ENCODE measurements at regions not wholly inside any gene's neighbourhood (a gene's known extent, or its start where the extent isn't known, plus 50 kb on each side); places are given as distances from the start of the nearest gene placed in this dataset.
A peak's percentile ranks its signal among the peaks of the same experiment; 100 is the strongest.

GRCh38 chr2:226495466-226496272 lies 304.0 kb downstream of the IRS1 start:
- no peak for TF ChIP-seq CTCF (IDR thresholded peaks at IDR 0.05; ENCODE audit: insufficient read depth, low read length, poor library complexity, severe bottlenecking)
- Histone ChIP-seq H3K36me3 (ENCODE audit: control insufficient read depth, insufficient read depth, low read length) (no peaks in the 10 kb centered on the region), H3K4me3 (ENCODE audit: low read depth, low read length) (no peak overlapping the region), H3K27me3 (ENCODE audit: control insufficient read depth, insufficient read depth, low read length) (no peaks in the 10 kb centered on the region)
- DNase-seq (ENCODE audit: low read depth): no peak

- no peak for DNase-seq (ENCODE audit: low read depth)
- TF ChIP-seq CTCF (IDR thresholded peaks at IDR 0.05; ENCODE audit: insufficient read depth, low read length, poor library complexity, severe bottlenecking): no peak
- Histone ChIP-seq H3K36me3 (ENCODE audit: control insufficient read depth, insufficient read depth, low read length) (no peaks in the 10 kb centered on the region), H3K4me3 (ENCODE audit: low read depth, low read length) (no peak overlapping the region), H3K27me3 (ENCODE audit: control insufficient read depth, insufficient read depth, low read length) (no peaks in the 10 kb centered on the region)
Measured at GRCh38 chr2:226491112-226491511, 308.5 kb downstream of the IRS1 start.

GRCh38 chr2:226489775-226490541 lies 309.7 kb downstream of the IRS1 start:
- peak; percentile 51 for DNase-seq (ENCODE audit: low read depth)
- no peaks in the 10 kb centered on the region for H3K36me3 ChIP-seq (ENCODE audit: control insufficient read depth, insufficient read depth, low read length)
- TF ChIP-seq CTCF (IDR thresholded peaks at IDR 0.05; ENCODE audit: insufficient read depth, low read length, poor library complexity, severe bottlenecking): no peak
- H3K4me3 ChIP-seq (ENCODE audit: low read depth, low read length): no peak overlapping the region
- H3K27me3 ChIP-seq (ENCODE audit: control insufficient read depth, insufficient read depth, low read length): no peaks in the 10 kb centered on the region

GRCh38 chr2:226488034-226488433 lies 311.6 kb downstream of the IRS1 start:
- TF ChIP-seq CTCF (IDR thresholded peaks at IDR 0.05; ENCODE audit: insufficient read depth, low read length, poor library complexity, severe bottlenecking): no peak
- Histone ChIP-seq H3K36me3 (ENCODE audit: control insufficient read depth, insufficient read depth, low read length) (no peaks in the 10 kb centered on the region), H3K27me3 (ENCODE audit: control insufficient read depth, insufficient read depth, low read length) (no peaks in the 10 kb centered on the region), H3K4me3 (ENCODE audit: low read depth, low read length) (no peak overlapping the region)
- DNase-seq (ENCODE audit: low read depth): no peak

- no peaks in the 10 kb centered on the region for H3K27me3 ChIP-seq (ENCODE audit: control insufficient read depth, insufficient read depth, low read length)
- no peak for DNase-seq (ENCODE audit: low read depth)
- TF ChIP-seq CTCF (IDR thresholded peaks at IDR 0.05; ENCODE audit: insufficient read depth, low read length, poor library complexity, severe bottlenecking): no peak
Measured at GRCh38 chr2:226487573-226487972, 312.0 kb downstream of the IRS1 start.

More at GRCh38 chr2:226487573-226487972, 312.0 kb downstream of the IRS1 start:
- no peaks in the 10 kb centered on the region for H3K36me3 ChIP-seq (ENCODE audit: control insufficient read depth, insufficient read depth, low read length)
- H3K4me3 ChIP-seq (ENCODE audit: low read depth, low read length): no peak overlapping the region

Data from kidney epithelial cell (primary cell).